OCI-M1 (cell line): ENCODE measurements at regions not wholly inside any gene's neighbourhood (a gene's known extent, or its start where the extent isn't known, plus 50 kb on each side); places are given as distances from the start of the nearest gene placed in this dataset.

Source experiments
- DNase-seq: peaks from one replicate; lab custom pipeline; 2025; lab: John Stamatoyannopoulos, UW

- DNase-seq: no peak
Measured at GRCh38 chr14:33871394-33871793, 79.5 kb downstream of the EGLN3 start.

DNA sequence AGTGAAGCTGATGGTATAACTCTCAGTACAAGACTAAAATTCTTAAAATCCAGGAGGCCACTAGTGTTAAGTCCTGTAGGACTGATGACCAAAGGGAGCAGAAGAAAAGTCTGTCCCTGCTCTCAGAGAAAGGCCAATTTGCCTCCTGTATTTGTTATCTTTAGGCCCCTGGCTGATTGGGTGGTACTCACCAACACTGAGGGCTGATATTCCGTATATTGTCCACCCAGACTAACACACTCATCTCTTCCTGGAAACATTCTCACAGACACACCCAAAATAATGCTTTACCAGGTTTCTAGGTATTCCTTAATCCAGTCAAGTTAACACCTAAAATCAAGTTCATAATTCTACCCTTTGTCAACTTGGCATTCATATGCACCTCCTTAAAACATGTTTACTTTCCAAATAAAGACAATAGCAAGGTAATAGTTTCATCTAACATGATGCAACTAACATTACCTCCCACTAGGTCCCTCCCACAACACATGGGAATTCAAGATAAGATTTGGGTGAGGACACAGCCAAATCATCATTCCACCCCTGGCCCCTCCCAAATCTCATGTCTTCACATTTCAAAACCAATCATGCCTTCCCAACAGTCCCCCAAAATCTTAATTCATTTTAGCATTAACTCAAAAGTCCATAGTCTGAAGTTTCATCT lies 84.3 kb downstream of the EGLN3 start:
- peak; percentile 46 for DNase-seq

DNA sequence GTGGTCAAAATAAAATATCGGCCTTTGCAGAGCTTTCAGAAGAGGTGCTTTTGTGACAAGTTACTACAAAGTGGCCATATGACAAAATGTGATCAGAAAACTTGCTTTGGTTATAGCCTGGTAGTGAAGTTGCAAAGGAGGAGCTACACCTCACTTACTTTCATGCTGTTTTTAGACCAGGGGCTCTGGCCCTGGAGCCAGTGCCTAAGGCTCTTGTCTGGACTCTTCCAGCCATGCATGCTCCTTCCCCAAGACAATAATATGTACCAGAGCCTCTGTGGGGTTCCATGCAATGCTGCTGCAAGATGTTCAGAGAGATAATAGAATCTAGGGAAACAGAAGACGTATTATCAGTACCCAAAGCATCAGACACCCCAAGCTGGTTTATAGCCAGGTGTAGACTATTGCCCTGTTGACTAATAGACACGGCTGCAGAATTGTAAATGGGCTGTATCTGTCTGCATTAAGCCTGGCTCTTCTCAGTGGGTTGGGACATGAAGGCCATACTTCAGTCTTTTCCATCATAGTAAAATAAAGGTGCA lies 88.5 kb downstream of the EGLN3 start:
- DNase-seq: no peak

- peak; percentile 27 for DNase-seq
Measured at GRCh38 chr14:33859306-33859705, 91.6 kb downstream of the EGLN3 start.

GRCh38 chr14:33857650-33858049 lies 93.2 kb downstream of the EGLN3 start:
- DNase-seq: no peak

DNA sequence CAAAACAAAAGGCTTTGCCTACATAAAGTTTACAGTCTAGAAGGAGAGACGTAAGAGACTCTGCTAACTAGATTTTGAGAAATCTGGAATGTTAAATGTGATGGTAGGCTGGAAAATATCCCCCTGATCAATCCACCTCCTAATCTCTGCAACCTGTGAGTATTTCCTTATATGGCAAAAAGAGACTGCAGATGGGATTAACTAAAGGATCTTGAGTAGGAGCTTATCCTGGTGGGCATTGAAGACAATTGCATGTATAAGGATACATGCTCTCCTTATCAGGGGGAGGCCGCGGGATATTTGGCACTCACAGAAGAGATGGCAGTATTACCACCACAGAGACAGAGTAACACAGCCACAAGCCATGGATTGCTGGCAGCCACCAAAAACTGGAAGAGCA lies 95.2 kb downstream of the EGLN3 start:
- no peak for DNase-seq
